ENCODE measurements at regions not wholly inside any gene's neighbourhood (a gene's known extent, or its start where the extent isn't known, plus 50 kb on each side); places are given as distances from the start of the nearest gene placed in this dataset.
A peak's percentile ranks its signal among the peaks of the same experiment; 100 is the strongest.

GRCh38 chr2:145755019-145755837 lies 1235.3 kb upstream of the ZEB2 start:
- FAIRE-seq (peak; percentile 13), DNase-seq (ENCODE audit: low read depth) (no peak)
- Histone ChIP-seq H4K20me1 (ENCODE audit: insufficient read depth, low read length) (no peaks in the 10 kb centered on the region), H3K9ac (ENCODE audit: low read length) (no peak overlapping the region), H3K9me3 (ENCODE audit: insufficient read depth, low read depth, low read length) (no peaks in the 10 kb centered on the region), H3K36me3 (ENCODE audit: insufficient read depth, low read length) (no peaks in the 10 kb centered on the region), H2AFZ (ENCODE audit: low read depth, low read length) (no peak overlapping the region), H3K27ac (ENCODE audit: low read depth, low read length) (no peak overlapping the region), H3K27me3 (ENCODE audit: insufficient read depth, low read length) (no peaks in the 10 kb centered on the region), H3K4me2 (ENCODE audit: low read length) (no peak overlapping the region), H3K4me3 (ENCODE audit: insufficient read depth, low read depth, low read length) (no peak overlapping the region), H3K4me1 (ENCODE audit: insufficient read depth, low read length) (peaks cover 18% of the 10 kb centered on the region), H3K79me2 (ENCODE audit: insufficient read depth, low read length) (no peaks in the 10 kb centered on the region)
- no peak for TF ChIP-seq CTCF (IDR thresholded peaks at IDR 0.05; ENCODE audit: insufficient read depth, low read depth, low read length)
- TF ChIP-seq EZH2 (IDR thresholded peaks at IDR 0.05; ENCODE audit: insufficient read depth, low read length), result no peak
- H3K27me3 Mint-ChIP-seq (ENCODE audit: low read depth, unreplicated experiment), result no peaks in the 10 kb centered on the region
- no peaks in the 10 kb centered on the region for H3K9me3 Mint-ChIP-seq (ENCODE audit: unreplicated experiment)
- H3K36me3 Mint-ChIP-seq (ENCODE audit: low read depth, unreplicated experiment), result no peaks in the 10 kb centered on the region
- H3K4me3 Mint-ChIP-seq (ENCODE audit: unreplicated experiment), result no peak overlapping the region
- no peak overlapping the region for H3K27ac Mint-ChIP-seq (ENCODE audit: unreplicated experiment)
- H3K4me1 Mint-ChIP-seq (ENCODE audit: low read depth, unreplicated experiment), result peaks cover 39% of the 10 kb centered on the region

- H3K4me2 ChIP-seq (ENCODE audit: low read length), result no peak overlapping the region
- DNase-seq (ENCODE audit: low read depth) (no peak), FAIRE-seq (no peak)
- no peak overlapping the region for H3K4me3 Mint-ChIP-seq (ENCODE audit: unreplicated experiment)
- H3K9me3 Mint-ChIP-seq (ENCODE audit: unreplicated experiment), result no peaks in the 10 kb centered on the region
- H3K9me3 ChIP-seq (ENCODE audit: insufficient read depth, low read depth, low read length), result no peaks in the 10 kb centered on the region
- H3K4me1 ChIP-seq (ENCODE audit: insufficient read depth, low read length), result peaks cover 18% of the 10 kb centered on the region
- H3K4me3 ChIP-seq (ENCODE audit: insufficient read depth, low read depth, low read length), result no peak overlapping the region
- H2AFZ ChIP-seq (ENCODE audit: low read depth, low read length), result no peak overlapping the region
- no peak overlapping the region for H3K27ac Mint-ChIP-seq (ENCODE audit: unreplicated experiment)
- no peak overlapping the region for H3K9ac ChIP-seq (ENCODE audit: low read length)
- no peaks in the 10 kb centered on the region for H3K27me3 Mint-ChIP-seq (ENCODE audit: low read depth, unreplicated experiment)
- no peaks in the 10 kb centered on the region for H3K36me3 Mint-ChIP-seq (ENCODE audit: low read depth, unreplicated experiment)
- no peaks in the 10 kb centered on the region for H3K79me2 ChIP-seq (ENCODE audit: insufficient read depth, low read length)
- H3K36me3 ChIP-seq (ENCODE audit: insufficient read depth, low read length), result no peaks in the 10 kb centered on the region
- H3K4me1 Mint-ChIP-seq (ENCODE audit: low read depth, unreplicated experiment), result peaks cover 29% of the 10 kb centered on the region
- no peaks in the 10 kb centered on the region for H4K20me1 ChIP-seq (ENCODE audit: insufficient read depth, low read length)
- no peak for TF ChIP-seq EZH2 (IDR thresholded peaks at IDR 0.05; ENCODE audit: insufficient read depth, low read length)
- TF ChIP-seq CTCF (IDR thresholded peaks at IDR 0.05; ENCODE audit: insufficient read depth, low read depth, low read length), result no peak
- H3K27me3 ChIP-seq (ENCODE audit: insufficient read depth, low read length), result no peaks in the 10 kb centered on the region
- H3K27ac ChIP-seq (ENCODE audit: low read depth, low read length), result no peak overlapping the region
Observed at GRCh38 chr2:145753966-145754365, 1234.0 kb upstream of the ZEB2 start.

GRCh38 chr2:145753041-145753608 lies 1233.2 kb upstream of the ZEB2 start:
- DNase-seq (ENCODE audit: low read depth) (no peak), FAIRE-seq (no peak)
- TF ChIP-seq EZH2 (IDR thresholded peaks at IDR 0.05; ENCODE audit: insufficient read depth, low read length) (no peak), CTCF (IDR thresholded peaks at IDR 0.05; ENCODE audit: insufficient read depth, low read depth, low read length) (no peak)
- Mint-ChIP-seq H3K4me3 (ENCODE audit: unreplicated experiment) (no peak overlapping the region), H3K27ac (ENCODE audit: unreplicated experiment) (no peak overlapping the region), H3K4me1 (ENCODE audit: low read depth, unreplicated experiment) (peaks cover 29% of the 10 kb centered on the region), H3K27me3 (ENCODE audit: low read depth, unreplicated experiment) (no peaks in the 10 kb centered on the region), H3K9me3 (ENCODE audit: unreplicated experiment) (no peaks in the 10 kb centered on the region), H3K36me3 (ENCODE audit: low read depth, unreplicated experiment) (no peaks in the 10 kb centered on the region)
- Histone ChIP-seq H3K9ac (ENCODE audit: low read length) (peak overlapping the region; percentile 15), H3K27me3 (ENCODE audit: insufficient read depth, low read length) (no peaks in the 10 kb centered on the region), H3K79me2 (ENCODE audit: insufficient read depth, low read length) (no peaks in the 10 kb centered on the region), H4K20me1 (ENCODE audit: insufficient read depth, low read length) (no peaks in the 10 kb centered on the region), H3K27ac (ENCODE audit: low read depth, low read length) (no peak overlapping the region), H3K4me1 (ENCODE audit: insufficient read depth, low read length) (peaks cover 18% of the 10 kb centered on the region), H3K36me3 (ENCODE audit: insufficient read depth, low read length) (no peaks in the 10 kb centered on the region), H2AFZ (ENCODE audit: low read depth, low read length) (peak overlapping the region; percentile 54), H3K4me3 (ENCODE audit: insufficient read depth, low read depth, low read length) (no peak overlapping the region), H3K4me2 (ENCODE audit: low read length) (peak overlapping the region; percentile 13), H3K9me3 (ENCODE audit: insufficient read depth, low read depth, low read length) (no peaks in the 10 kb centered on the region)

Measured in astrocyte (in vitro differentiated cells and primary cell).